Activated gamma-delta T cell treated with Interleukin-2 at 50 U/mL for 16 hours (primary cell): ENCODE measurements at regions not wholly inside any gene's neighbourhood (a gene's known extent, or its start where the extent isn't known, plus 50 kb on each side); places are given as distances from the start of the nearest gene placed in this dataset.
"Not testable (repeated sequence)": the region's sequence is repeated elsewhere in the genome, so short reads cannot be mapped to it uniquely, and the experiment has no call there.

ENCODE experiments used
- DNase-seq: peaks from one replicate; pipeline ENCODE4 v3.0.0-alpha.2; 2020

DNA sequence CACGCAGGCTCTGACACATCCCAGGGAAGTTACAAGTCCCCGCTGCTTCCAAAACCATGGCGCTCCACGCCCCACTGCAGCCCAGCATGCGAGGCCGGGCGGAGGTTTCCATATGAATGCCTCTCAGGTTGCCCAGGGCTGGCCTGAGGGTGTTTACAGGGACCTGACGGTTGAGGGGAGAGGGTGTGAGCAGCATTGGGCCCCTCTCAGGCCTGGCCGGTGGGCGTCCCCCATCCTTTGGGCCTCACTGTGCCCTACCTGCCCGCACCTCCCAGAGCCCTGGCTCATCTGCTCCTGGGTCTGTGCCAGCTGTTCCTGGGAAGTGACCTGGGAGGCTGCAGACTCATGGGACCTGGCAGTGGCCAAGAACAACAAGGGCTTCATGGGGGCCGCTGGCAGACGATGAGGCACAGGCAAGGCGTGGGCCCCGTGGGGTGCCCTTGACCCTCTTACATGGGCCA is 173.5 kb downstream of the C16orf95 start:
- no peak for DNase-seq

DNA sequence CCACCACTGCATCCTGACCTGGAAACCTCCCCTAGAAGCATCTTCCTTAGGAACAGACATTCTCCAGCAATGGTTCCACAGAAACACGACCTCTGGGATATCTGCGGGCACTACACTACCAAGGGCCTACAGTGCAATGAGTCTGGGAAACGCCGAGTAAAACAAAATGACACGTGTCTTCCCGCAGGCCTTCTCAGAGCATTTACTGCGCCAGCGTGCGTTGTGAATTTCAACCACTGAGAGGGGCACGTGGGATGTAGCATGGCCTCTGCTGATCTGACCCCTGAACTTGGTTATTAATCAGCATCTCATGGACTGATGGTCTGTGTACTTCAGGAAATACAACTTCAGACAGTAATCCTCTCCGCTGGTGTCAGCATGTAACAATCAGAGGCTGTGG is 173.0 kb downstream of the C16orf95 start:
- DNase-seq, result no peak

DNA sequence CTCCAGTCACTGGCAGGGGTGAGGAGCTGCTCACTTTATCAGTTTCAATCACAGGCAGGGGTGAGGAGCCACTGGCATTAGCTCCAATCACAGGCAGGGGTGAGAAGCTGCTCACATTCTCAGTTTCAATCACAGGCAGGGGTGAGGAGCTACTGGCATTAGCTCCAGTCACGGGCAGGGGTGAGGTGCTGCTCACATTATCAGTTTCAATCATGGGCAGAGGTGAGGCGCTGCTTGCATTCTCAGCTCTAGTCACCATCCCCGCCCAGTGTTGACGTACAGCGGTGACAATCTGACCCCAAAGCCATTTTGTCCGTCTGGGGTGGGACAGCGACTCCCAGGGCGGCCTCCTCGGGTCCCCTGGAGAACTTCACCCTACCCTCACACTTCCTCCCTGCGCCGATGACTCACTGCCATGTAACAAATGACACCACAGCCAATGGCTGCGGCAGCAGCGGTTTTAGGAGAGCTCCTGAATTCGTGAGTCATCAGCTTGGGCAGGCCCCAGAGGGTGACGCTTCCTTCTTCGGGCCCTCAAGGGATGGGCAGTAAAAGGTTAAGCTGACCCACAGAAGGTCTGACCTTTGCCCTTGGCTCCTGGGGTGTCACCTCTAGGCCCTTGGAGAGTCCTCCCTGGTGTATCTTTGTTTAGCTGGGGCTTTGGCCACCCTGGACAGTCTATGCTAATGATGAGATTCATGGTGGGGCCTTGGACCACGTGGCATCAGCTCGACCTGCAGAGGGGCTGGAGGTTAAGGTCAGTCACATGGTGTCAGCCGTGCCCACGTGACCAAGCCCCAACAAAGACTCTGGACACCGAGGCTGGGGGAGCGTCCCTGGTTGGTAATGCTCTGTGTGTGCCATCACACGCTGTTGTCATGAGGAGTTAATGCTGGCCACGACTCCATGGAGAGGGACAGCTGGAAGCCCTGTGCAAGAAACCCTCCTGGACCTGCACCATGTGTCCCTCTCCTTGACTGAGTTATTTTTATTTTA is 171.7 kb downstream of the C16orf95 start:
- DNase-seq, result no peak

GRCh38 chr16:87146676-87147075 is 170.5 kb downstream of the C16orf95 start:
- no peak for DNase-seq

- DNase-seq, result no peak
These were observed 168.1 kb downstream of the C16orf95 start for GRCh38 chr16:87149051-87149450.

- no peak for DNase-seq
These were observed 166.9 kb downstream of the C16orf95 start for GRCh38 chr16:87150262-87150661.

DNA sequence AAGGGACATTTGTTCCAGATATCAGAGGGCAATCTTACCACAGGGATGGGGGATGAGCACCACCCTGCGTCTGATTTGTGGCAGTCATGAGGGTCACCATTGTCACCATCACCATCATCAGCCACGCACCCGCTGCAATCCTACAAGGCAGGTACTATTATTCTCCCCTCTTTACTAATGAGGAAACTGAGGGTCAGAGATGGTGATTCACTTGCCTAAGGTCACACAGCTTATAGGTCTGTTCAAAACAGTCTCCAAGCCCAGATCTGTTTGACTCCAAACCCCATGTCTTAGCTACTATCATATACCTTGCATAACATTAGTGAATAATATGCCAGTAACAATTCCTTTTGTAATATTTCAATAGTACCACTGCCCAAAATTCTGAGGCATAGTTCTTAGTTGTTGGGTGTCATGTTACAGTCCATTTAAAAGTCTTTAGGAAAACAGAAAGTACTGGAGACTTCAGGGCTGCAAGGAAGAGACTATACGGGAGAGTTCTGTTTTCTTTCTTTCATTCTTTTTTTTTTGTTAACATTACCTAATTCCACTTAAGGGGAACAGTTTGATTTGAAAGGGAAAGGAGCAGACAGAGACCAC is 166.4 kb downstream of the C16orf95 start:
- DNase-seq, result no peak

DNA sequence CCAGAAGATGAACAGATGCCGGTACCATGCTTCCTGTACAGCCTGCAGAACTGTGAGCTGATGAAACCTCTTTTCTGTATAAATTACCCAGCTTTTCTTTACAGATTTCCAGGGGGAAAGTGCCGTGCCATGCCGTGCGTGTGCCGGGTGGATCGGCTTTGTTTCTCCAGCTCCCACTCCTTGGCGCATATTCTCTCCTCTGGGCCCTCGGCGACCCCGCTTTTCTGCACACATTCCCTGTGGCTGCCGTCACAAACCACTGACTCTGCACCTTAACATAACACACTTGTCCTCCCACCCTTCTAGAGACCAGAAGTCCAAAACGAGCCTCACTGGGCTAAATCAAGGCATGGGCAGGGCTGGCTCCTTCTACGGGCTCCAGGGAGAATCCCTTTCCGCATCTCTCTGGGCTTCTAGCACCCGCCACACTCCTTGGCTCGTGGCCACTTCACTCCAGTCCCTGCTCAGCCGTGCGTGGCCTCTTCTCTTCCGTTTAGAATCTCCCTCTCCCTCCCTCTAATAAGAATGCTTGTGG is 164.9 kb downstream of the C16orf95 start:
- DNase-seq, result no peak

DNA sequence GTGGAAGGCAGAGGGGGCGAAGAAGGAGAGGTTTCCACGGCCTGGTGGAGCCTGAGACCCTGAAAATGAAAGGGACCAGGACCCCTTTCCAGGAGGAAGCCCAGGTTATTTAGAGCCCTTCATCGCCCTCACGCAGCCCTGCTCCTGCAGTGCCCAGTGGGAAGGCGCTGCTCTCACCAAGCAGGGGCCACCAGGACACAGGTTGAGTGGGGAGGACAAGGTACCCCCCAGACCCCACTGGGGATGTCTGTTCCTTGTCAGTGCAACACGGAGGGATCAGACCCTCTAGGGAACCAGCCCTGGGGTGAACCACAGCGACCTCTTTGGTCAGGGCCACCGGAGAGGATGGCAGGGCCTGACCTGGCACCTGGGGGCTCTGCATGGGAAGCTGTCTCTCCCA is 163.9 kb downstream of the C16orf95 start:
- DNase-seq, result no peak

- DNase-seq, result not testable (repeated sequence)
These were observed 161.9 kb downstream of the C16orf95 start for GRCh38 chr16:87155315-87155714.

GRCh38 chr16:87156195-87156594 is 161.0 kb downstream of the C16orf95 start:
- no peak for DNase-seq

DNA sequence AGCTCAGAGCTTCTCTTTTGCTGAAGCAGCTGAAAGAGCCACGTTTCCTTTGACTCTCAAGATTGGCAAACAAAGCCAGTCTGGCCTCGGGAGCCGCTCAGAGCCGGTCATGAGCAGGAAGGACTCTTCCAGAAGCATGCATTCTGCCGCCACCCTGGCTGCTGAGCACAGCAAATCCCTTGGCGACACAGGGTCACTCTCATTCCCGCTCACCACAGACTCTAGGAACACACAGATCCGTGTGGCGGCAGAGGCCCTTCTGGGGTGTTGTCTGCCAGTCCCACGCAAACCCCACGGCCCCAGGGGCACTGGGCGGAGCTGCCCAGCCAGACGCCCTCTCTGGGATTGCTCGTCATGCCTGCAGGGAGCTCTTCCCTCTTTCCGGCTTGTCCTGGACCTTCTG is 157.0 kb downstream of the C16orf95 start:
- no peak for DNase-seq

GRCh38 chr16:87160701-87161337 is 156.4 kb downstream of the C16orf95 start:
- DNase-seq, result no peak

DNA sequence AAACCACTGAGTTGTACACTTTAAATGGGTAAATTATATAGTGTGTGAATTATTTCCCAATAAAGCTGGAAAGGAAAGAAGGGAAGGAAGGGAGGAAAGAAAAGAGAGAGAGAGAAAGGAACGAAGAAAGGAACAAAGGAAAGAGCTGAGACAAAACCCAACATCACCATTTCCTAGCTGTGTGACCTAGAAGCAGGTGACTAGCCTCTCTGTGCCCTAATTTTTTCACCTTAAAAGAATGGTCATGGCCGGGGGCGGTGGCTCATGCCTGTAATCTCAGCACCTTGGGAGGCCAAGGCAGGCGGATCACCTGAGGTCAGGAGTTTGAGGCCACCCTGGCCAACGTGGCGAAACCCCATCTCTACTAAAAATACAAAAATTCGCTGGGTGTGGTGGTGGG is 155.8 kb downstream of the C16orf95 start:
- not testable (repeated sequence) for DNase-seq

- DNase-seq, result no peak
These were observed 155.1 kb downstream of the C16orf95 start for GRCh38 chr16:87161822-87162676.

GRCh38 chr16:87162799-87163198 is 154.4 kb downstream of the C16orf95 start:
- DNase-seq, result not testable (repeated sequence)

- no peak for DNase-seq
These were observed 153.6 kb downstream of the C16orf95 start for GRCh38 chr16:87163637-87164036.

DNA sequence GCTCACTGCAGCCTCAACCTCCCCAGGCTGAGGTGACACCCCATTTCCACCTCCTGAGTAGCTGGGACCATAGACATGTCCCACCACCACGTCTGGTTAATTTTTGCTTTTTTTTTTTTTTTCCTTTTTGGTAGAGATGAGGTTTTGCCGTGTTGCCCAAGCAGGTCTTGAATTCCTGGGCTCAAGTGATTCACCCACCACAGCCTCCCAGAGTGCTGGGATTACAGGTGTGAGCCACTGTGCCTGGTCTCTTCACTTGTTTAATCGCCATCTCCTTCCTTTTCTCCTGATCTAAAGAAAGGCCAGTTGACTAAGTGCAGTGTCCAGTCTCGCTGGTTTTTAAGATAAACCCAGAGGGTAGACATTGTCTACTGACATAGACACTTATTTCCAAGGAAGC is 152.0 kb downstream of the C16orf95 start:
- no peak for DNase-seq

- DNase-seq, result no peak
These were observed 151.3 kb downstream of the C16orf95 start for GRCh38 chr16:87165885-87166284.

GRCh38 chr16:87166321-87166720 is 150.9 kb downstream of the C16orf95 start:
- DNase-seq, result no peak

- no peak for DNase-seq
These were observed 150.3 kb downstream of the C16orf95 start for GRCh38 chr16:87166934-87167333.

GRCh38 chr16:87169509-87169995 is 147.6 kb downstream of the C16orf95 start:
- DNase-seq, result no peak
